GM19452 (cell line): ENCODE measurements at regions not wholly inside any gene's neighbourhood (a gene's known extent, or its start where the extent isn't known, plus 50 kb on each side); places are given as distances from the start of the nearest gene placed in this dataset.
"Not testable (repeated sequence)": the region's sequence is repeated elsewhere in the genome, so short reads cannot be mapped to it uniquely, and the experiment has no call there.

ENCODE experiments used
- ATAC-seq: cut with Tn5 transposase; IDR thresholded peaks from one replicate; pipeline ENCODE4 v1.9.1; 2021; ENCODE audit not compliant: unreplicated experiment

GRCh38 chr16:65713181-65713808 lies 591.4 kb upstream of the CDH11 start:
- ATAC-seq, result no peak

GRCh38 chr16:65710107-65710506 lies 588.2 kb upstream of the CDH11 start:
- ATAC-seq, result no peak

GRCh38 chr16:65704866-65705265 lies 583.0 kb upstream of the CDH11 start:
- ATAC-seq, result no peak

- ATAC-seq, result no peak
These were observed 581.0 kb upstream of the CDH11 start for GRCh38 chr16:65702707-65703402.

GRCh38 chr16:65700596-65700995 lies 578.7 kb upstream of the CDH11 start:
- no peak for ATAC-seq

GRCh38 chr16:65698791-65699321 lies 577.0 kb upstream of the CDH11 start:
- no peak for ATAC-seq

- ATAC-seq, result no peak
These were observed 575.7 kb upstream of the CDH11 start for GRCh38 chr16:65697521-65697920.

GRCh38 chr16:65697065-65697464 lies 575.2 kb upstream of the CDH11 start:
- ATAC-seq, result no peak

- ATAC-seq, result not testable (repeated sequence)
These were observed 570.0 kb upstream of the CDH11 start for GRCh38 chr16:65691846-65692245.

- ATAC-seq, result no peak
These were observed 567.9 kb upstream of the CDH11 start for GRCh38 chr16:65689726-65690125.

- ATAC-seq, result no peak
These were observed 566.4 kb upstream of the CDH11 start for GRCh38 chr16:65688301-65688700.

GRCh38 chr16:65684230-65684629 lies 562.4 kb upstream of the CDH11 start:
- ATAC-seq, result no peak

GRCh38 chr16:65681406-65681805 lies 559.5 kb upstream of the CDH11 start:
- ATAC-seq, result no peak

- no peak for ATAC-seq
These were observed 557.9 kb upstream of the CDH11 start for GRCh38 chr16:65679785-65680184.

GRCh38 chr16:65675161-65675560 lies 553.3 kb upstream of the CDH11 start:
- no peak for ATAC-seq

GRCh38 chr16:65672960-65673359 lies 551.1 kb upstream of the CDH11 start:
- ATAC-seq, result no peak

GRCh38 chr16:65671071-65671470 lies 549.2 kb upstream of the CDH11 start:
- no peak for ATAC-seq

- ATAC-seq, result no peak
These were observed 546.3 kb upstream of the CDH11 start for GRCh38 chr16:65668064-65668595.

GRCh38 chr16:65667011-65667578 lies 545.2 kb upstream of the CDH11 start:
- no peak for ATAC-seq

GRCh38 chr16:65666132-65666941 lies 544.5 kb upstream of the CDH11 start:
- no peak for ATAC-seq

GRCh38 chr16:65665586-65665985 lies 543.7 kb upstream of the CDH11 start:
- no peak for ATAC-seq
